ENCODE measurements at regions not wholly inside any gene's neighbourhood (a gene's known extent, or its start where the extent isn't known, plus 50 kb on each side); places are given as distances from the start of the nearest gene placed in this dataset.

GRCh38 chr3:95810462-95810861, 1003.9 kb upstream of the EPHA6 start:
- H3K4me2 ChIP-seq (ENCODE audit: low read length), result no peak overlapping the region
- no peaks in the 10 kb centered on the region for H3K9me3 ChIP-seq (ENCODE audit: low read length)
- H2AFZ ChIP-seq (ENCODE audit: low read length), result no peak overlapping the region
- H3K36me3 ChIP-seq (ENCODE audit: insufficient read depth, low read length), result no peaks in the 10 kb centered on the region
- no peaks in the 10 kb centered on the region for H3F3A ChIP-seq (ENCODE audit: insufficient read depth, low read length)
- H3K27ac ChIP-seq (ENCODE audit: low read depth, low read length, poor library complexity, severe bottlenecking), result no peak overlapping the region
- no peak overlapping the region for H3K4me3 ChIP-seq (ENCODE audit: low read depth, low read length, poor library complexity, severe bottlenecking)
- no peaks in the 10 kb centered on the region for H3K79me2 ChIP-seq (ENCODE audit: insufficient read depth, low read length)
- no peaks in the 10 kb centered on the region for H4K20me1 ChIP-seq (ENCODE audit: insufficient read depth, low read length)
- no peak overlapping the region for H3K9ac ChIP-seq (ENCODE audit: low read length)
- H3K9me2 ChIP-seq (ENCODE audit: low read depth, low read length), result no peaks in the 10 kb centered on the region
- no peaks in the 10 kb centered on the region for H3K4me1 ChIP-seq (ENCODE audit: insufficient read depth, low read length, severe bottlenecking)
- H3K27me3 ChIP-seq (ENCODE audit: insufficient read depth, low read length), result no peaks in the 10 kb centered on the region
- no peak for TF ChIP-seq EZH2 (IDR thresholded peaks at IDR 0.05; ENCODE audit: borderline replicate concordance, low read length)
- no peak for TF ChIP-seq CTCF (IDR thresholded peaks at IDR 0.05; ENCODE audit: low read length)

- H3K4me1 ChIP-seq (ENCODE audit: insufficient read depth, low read length, severe bottlenecking), result no peaks in the 10 kb centered on the region
- no peak overlapping the region for H3K4me2 ChIP-seq (ENCODE audit: low read length)
- H2AFZ ChIP-seq (ENCODE audit: low read length), result no peak overlapping the region
- TF ChIP-seq CTCF (IDR thresholded peaks at IDR 0.05; ENCODE audit: low read length), result no peak
- no peak for TF ChIP-seq EZH2 (IDR thresholded peaks at IDR 0.05; ENCODE audit: borderline replicate concordance, low read length)
- no peaks in the 10 kb centered on the region for H3K9me3 ChIP-seq (ENCODE audit: low read length)
- no peak overlapping the region for H3K27ac ChIP-seq (ENCODE audit: low read depth, low read length, poor library complexity, severe bottlenecking)
- H3K9ac ChIP-seq (ENCODE audit: low read length), result no peak overlapping the region
- H3K27me3 ChIP-seq (ENCODE audit: insufficient read depth, low read length), result no peaks in the 10 kb centered on the region
- H3K36me3 ChIP-seq (ENCODE audit: insufficient read depth, low read length), result no peaks in the 10 kb centered on the region
- no peaks in the 10 kb centered on the region for H3F3A ChIP-seq (ENCODE audit: insufficient read depth, low read length)
- no peaks in the 10 kb centered on the region for H3K9me2 ChIP-seq (ENCODE audit: low read depth, low read length)
- no peak overlapping the region for H3K4me3 ChIP-seq (ENCODE audit: low read depth, low read length, poor library complexity, severe bottlenecking)
- no peaks in the 10 kb centered on the region for H3K79me2 ChIP-seq (ENCODE audit: insufficient read depth, low read length)
- H4K20me1 ChIP-seq (ENCODE audit: insufficient read depth, low read length), result no peaks in the 10 kb centered on the region
These were observed 1001.1 kb upstream of the EPHA6 start for GRCh38 chr3:95813244-95813643.

GRCh38 chr3:95815828-95816227, 998.6 kb upstream of the EPHA6 start:
- no peak for TF ChIP-seq EZH2 (IDR thresholded peaks at IDR 0.05; ENCODE audit: borderline replicate concordance, low read length)
- TF ChIP-seq CTCF (IDR thresholded peaks at IDR 0.05; ENCODE audit: low read length), result no peak
- H3K4me3 ChIP-seq (ENCODE audit: low read depth, low read length, poor library complexity, severe bottlenecking), result no peak overlapping the region
- H3K27ac ChIP-seq (ENCODE audit: low read depth, low read length, poor library complexity, severe bottlenecking), result no peak overlapping the region
- no peaks in the 10 kb centered on the region for H3K27me3 ChIP-seq (ENCODE audit: insufficient read depth, low read length)
- no peak overlapping the region for H3K9ac ChIP-seq (ENCODE audit: low read length)
- H3K79me2 ChIP-seq (ENCODE audit: insufficient read depth, low read length), result no peaks in the 10 kb centered on the region
- H2AFZ ChIP-seq (ENCODE audit: low read length), result no peak overlapping the region
- no peak overlapping the region for H3K4me2 ChIP-seq (ENCODE audit: low read length)
- no peaks in the 10 kb centered on the region for H3K9me3 ChIP-seq (ENCODE audit: low read length)
- H3K4me1 ChIP-seq (ENCODE audit: insufficient read depth, low read length, severe bottlenecking), result no peaks in the 10 kb centered on the region
- no peaks in the 10 kb centered on the region for H3F3A ChIP-seq (ENCODE audit: insufficient read depth, low read length)
- H3K9me2 ChIP-seq (ENCODE audit: low read depth, low read length), result no peaks in the 10 kb centered on the region
- H3K36me3 ChIP-seq (ENCODE audit: insufficient read depth, low read length), result no peaks in the 10 kb centered on the region
- H4K20me1 ChIP-seq (ENCODE audit: insufficient read depth, low read length), result no peaks in the 10 kb centered on the region
